ENCODE measurements at regions not wholly inside any gene's neighbourhood (a gene's known extent, or its start where the extent isn't known, plus 50 kb on each side); places are given as distances from the start of the nearest gene placed in this dataset.

DNA sequence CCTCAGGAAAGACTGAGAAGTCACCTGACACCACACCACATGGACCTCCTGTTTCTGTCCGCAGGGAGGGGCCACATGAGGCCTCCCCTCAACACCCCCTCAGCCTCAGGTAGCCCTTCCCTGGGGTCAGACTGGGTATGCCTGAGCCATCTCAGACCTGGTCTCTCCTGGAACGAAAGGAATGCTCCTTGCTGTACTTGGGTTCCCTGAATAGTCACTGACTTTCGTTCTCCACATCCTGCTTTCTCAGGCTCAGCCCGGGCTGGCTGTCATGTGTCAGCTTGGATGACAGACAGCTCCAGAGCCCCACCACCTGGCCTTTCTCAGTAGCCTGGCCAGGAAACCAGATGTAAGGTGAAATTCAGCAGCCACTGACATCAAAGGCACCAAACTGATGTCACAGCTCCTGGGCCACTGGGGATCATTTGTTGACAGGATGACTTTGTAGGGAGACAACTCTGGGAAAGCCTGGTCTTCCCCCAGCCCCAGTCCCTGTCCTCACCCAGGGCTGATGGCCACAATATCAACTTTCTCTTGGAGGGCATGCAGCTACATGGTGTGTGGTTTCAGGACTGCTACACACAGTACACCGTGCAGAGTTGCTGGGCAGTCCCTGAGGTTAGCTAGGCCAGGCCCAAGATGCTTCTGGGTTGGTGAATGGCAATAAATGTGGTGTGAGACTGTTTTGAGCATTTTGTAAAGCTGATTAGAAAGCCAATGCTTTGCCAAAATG is 141.4 kb upstream of the MRPS22 start (continued):
- TF ChIP-seq MEF2A (IDR thresholded peaks at IDR 0.05; ENCODE audit: control insufficient read depth, low read depth, low read length) (no peak), HDAC1 (IDR thresholded peaks at IDR 0.05) (0 out of 4 replicates have a peak, but pooled peaks of 1 of the 2 experiments have one; percentile 35), ZFP30 (CRISPR knock-in tag; IDR thresholded peaks at IDR 0.05; ENCODE audit: borderline replicate concordance) (no peak), SRSF3 (IDR thresholded peaks at IDR 0.05; ENCODE audit: insufficient read depth, low read length) (no peak), KLF6 (CRISPR knock-in tag; IDR thresholded peaks at IDR 0.05; ENCODE audit: borderline replicate concordance) (no peak), NCOR1 (IDR thresholded peaks at IDR 0.05) (no peak), ZNF766 (CRISPR knock-in tag; conservative IDR thresholded peaks at IDR 0.05) (no peak), TAF15 (IDR thresholded peaks at IDR 0.05; ENCODE audit: low read depth, low read length) (no peak), SP1 (CRISPR knock-in tag; IDR thresholded peaks at IDR 0.05) (no peak), RFX5 (IDR thresholded peaks at IDR 0.05; ENCODE audit: low read depth, low read length) (no peak), ZNF143 (CRISPR knock-in tag; IDR thresholded peaks at IDR 0.05) (no peak), ZNF79 (CRISPR knock-in tag; IDR thresholded peaks at IDR 0.05; ENCODE audit: low read depth) (no peak)
- TF ChIP-seq, protein P1, sequence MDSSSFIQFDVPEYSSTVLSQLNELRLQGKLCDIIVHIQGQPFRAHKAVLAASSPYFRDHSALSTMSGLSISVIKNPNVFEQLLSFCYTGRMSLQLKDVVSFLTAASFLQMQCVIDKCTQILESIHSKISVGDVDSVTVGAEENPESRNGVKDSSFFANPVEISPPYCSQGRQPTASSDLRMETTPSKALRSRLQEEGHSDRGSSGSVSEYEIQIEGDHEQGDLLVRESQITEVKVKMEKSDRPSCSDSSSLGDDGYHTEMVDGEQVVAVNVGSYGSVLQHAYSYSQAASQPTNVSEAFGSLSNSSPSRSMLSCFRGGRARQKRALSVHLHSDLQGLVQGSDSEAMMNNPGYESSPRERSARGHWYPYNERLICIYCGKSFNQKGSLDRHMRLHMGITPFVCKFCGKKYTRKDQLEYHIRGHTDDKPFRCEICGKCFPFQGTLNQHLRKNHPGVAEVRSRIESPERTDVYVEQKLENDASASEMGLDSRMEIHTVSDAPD (CRISPR knock-in tag; IDR thresholded peaks at IDR 0.05), result no peak
- TF ChIP-seq, protein P2, sequence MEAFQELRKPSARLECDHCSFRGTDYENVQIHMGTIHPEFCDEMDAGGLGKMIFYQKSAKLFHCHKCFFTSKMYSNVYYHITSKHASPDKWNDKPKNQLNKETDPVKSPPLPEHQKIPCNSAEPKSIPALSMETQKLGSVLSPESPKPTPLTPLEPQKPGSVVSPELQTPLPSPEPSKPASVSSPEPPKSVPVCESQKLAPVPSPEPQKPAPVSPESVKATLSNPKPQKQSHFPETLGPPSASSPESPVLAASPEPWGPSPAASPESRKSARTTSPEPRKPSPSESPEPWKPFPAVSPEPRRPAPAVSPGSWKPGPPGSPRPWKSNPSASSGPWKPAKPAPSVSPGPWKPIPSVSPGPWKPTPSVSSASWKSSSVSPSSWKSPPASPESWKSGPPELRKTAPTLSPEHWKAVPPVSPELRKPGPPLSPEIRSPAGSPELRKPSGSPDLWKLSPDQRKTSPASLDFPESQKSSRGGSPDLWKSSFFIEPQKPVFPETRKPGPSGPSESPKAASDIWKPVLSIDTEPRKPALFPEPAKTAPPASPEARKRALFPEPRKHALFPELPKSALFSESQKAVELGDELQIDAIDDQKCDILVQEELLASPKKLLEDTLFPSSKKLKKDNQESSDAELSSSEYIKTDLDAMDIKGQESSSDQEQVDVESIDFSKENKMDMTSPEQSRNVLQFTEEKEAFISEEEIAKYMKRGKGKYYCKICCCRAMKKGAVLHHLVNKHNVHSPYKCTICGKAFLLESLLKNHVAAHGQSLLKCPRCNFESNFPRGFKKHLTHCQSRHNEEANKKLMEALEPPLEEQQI (IDR thresholded peaks at IDR 0.05), result no peak
- TF ChIP-seq, protein P3, sequence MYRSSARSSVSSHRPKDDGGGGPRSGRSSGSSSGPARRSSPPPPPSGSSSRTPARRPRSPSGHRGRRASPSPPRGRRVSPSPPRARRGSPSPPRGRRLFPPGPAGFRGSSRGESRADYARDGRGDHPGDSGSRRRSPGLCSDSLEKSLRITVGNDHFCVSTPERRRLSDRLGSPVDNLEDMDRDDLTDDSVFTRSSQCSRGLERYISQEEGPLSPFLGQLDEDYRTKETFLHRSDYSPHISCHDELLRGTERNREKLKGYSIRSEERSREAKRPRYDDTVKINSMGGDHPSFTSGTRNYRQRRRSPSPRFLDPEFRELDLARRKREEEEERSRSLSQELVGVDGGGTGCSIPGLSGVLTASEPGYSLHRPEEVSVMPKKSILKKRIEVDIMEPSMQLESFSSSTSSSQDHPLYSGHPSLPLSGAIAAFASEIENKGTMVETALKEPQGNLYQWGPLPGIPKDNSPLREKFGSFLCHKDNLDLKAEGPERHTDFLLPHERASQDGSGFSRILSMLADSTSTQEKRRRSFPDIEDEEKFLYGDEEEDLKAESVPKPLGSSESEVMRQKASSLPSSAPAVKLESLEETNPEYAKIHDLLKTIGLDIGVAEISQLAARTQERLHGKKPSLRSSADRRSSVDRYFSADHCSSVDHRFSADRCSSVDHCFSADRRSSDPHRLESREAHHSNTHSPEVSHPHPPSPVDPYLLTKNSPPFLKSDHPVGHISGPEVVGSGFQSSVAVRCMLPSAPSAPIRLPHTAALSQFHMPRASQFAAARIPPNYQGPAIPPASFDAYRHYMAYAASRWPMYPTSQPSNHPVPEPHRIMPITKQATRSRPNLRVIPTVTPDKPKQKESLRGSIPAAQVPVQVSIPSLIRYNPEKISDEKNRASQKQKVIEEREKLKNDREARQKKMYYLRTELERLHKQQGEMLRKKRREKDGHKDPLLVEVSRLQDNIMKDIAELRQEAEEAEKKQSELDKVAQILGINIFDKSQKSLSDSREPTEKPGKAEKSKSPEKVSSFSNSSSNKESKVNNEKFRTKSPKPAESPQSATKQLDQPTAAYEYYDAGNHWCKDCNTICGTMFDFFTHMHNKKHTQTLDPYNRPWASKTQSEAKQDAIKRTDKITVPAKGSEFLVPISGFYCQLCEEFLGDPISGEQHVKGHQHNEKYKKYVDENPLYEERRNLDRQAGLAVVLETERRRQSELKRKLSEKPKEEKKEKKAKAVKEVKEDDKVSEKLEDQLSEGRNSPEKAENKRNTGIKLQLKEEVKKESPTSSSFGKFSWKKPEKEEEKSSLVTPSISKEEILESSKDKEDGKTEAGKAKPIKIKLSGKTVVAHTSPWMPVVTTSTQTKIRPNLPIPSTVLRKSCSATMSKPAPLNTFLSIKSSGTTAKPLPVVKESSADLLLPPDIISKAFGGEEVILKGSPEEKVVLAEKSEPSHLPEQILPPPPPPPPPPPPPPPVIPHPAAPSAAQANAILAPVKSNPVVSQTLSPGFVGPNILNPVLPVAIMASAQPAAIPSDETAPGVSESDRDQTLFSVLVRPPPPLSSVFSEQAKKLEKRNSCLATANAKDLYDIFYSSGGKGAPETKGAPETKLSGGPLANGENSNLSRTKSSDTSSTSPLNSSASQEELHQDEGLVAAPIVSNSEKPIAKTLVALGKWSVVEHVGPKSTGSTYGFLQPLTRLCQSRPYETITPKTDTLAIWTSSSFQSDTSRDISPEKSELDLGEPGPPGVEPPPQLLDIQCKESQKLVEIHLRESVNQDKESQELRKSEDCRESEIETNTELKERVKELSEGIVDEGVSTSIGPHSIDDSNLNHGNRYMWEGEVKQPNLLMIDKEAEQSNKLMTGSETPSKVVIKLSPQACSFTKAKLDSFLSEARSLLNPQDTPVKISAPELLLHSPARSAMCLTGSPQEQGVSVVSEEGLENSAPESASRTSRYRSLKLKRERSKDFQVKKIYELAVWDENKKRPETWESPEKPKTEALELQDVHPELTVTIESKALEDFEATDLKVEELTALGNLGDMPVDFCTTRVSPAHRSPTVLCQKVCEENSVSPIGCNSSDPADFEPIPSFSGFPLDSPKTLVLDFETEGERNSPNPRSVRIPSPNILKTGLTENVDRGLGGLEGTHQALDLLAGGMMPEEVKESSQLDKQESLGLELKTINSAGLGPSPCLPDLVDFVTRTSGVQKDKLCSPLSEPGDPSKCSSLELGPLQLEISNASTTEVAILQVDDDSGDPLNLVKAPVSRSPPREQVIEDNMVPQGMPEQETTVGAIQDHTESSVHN (IDR thresholded peaks at IDR 0.05; ENCODE audit: borderline replicate concordance in 1 of 2, low read depth in 1 of 2), result no peak
